ENCODE measurements at regions not wholly inside any gene's neighbourhood (a gene's known extent, or its start where the extent isn't known, plus 50 kb on each side); places are given as distances from the start of the nearest gene placed in this dataset.

- 67% methylated on average over 8 of the region's 8 CpGs for WGBS (ENCODE audit: insufficient coverage, low coverage, low lambda C conversion rate, missing lambda C conversion rate)
- H3K36me3 ChIP-seq: no peaks in the 10 kb centered on the region
- H3K27me3 ChIP-seq: no peaks in the 10 kb centered on the region
- H3K27ac ChIP-seq: no peak overlapping the region
- TF ChIP-seq POLR2A (IDR thresholded peaks at IDR 0.05) (no peak), CTCF (IDR thresholded peaks at IDR 0.05) (no peak)
- intact Hi-C loops (cut with DNase I): no loop called here
- DNase-seq (no peak), ATAC-seq (no peak)
- H3K9me3 ChIP-seq: no peaks in the 10 kb centered on the region
- no peak overlapping the region for H3K4me3 ChIP-seq
- H3K4me1 ChIP-seq: no peaks in the 10 kb centered on the region
Measured at GRCh38 chr9:108193026-108193710, 662.6 kb downstream of the ACTL7B start.

GRCh38 chr9:108191065-108191464 is 664.7 kb downstream of the ACTL7B start:
- ATAC-seq: no peak
- Histone ChIP-seq H3K9me3 (no peaks in the 10 kb centered on the region), H3K4me3 (no peak overlapping the region), H3K4me1 (no peaks in the 10 kb centered on the region), H3K27ac (no peak overlapping the region), H3K27me3 (no peaks in the 10 kb centered on the region), H3K36me3 (no peaks in the 10 kb centered on the region)
- no peak for DNase-seq
- WGBS (ENCODE audit: insufficient coverage, low coverage, low lambda C conversion rate, missing lambda C conversion rate): 61% methylated on average over 4 of the region's 4 CpGs
- intact Hi-C loops (cut with DNase I): no loop called here
- no peak for TF ChIP-seq POLR2A (IDR thresholded peaks at IDR 0.05)
- no peak for TF ChIP-seq CTCF (IDR thresholded peaks at IDR 0.05)

- WGBS (ENCODE audit: insufficient coverage, low coverage, low lambda C conversion rate, missing lambda C conversion rate): 69% methylated on average over 2 of the region's 2 CpGs
- no peak overlapping the region for H3K4me3 ChIP-seq
- intact Hi-C loops (cut with DNase I): no loop called here
- ATAC-seq (no peak), DNase-seq (no peak)
- H3K4me1 ChIP-seq: no peaks in the 10 kb centered on the region
- no peak overlapping the region for H3K27ac ChIP-seq
- no peaks in the 10 kb centered on the region for H3K9me3 ChIP-seq
- H3K27me3 ChIP-seq: no peaks in the 10 kb centered on the region
- TF ChIP-seq CTCF (IDR thresholded peaks at IDR 0.05) (no peak), POLR2A (IDR thresholded peaks at IDR 0.05) (no peak)
- H3K36me3 ChIP-seq: no peaks in the 10 kb centered on the region
Measured at GRCh38 chr9:108188976-108189375, 666.8 kb downstream of the ACTL7B start.

GRCh38 chr9:108188482-108188881 is 667.3 kb downstream of the ACTL7B start:
- Histone ChIP-seq H3K9me3 (no peaks in the 10 kb centered on the region), H3K4me1 (no peaks in the 10 kb centered on the region), H3K36me3 (no peaks in the 10 kb centered on the region), H3K27ac (no peak overlapping the region), H3K27me3 (no peaks in the 10 kb centered on the region), H3K4me3 (no peak overlapping the region)
- TF ChIP-seq POLR2A (IDR thresholded peaks at IDR 0.05) (no peak), CTCF (IDR thresholded peaks at IDR 0.05) (no peak)
- intact Hi-C loops (cut with DNase I): no loop called here
- ATAC-seq (no peak), DNase-seq (no peak)
- 64% methylated on average over 2 of the region's 2 CpGs for WGBS (ENCODE audit: insufficient coverage, low coverage, low lambda C conversion rate, missing lambda C conversion rate)

All from right lobe of liver (tissue), 6 donors.